ENCODE measurements at regions not wholly inside any gene's neighbourhood (a gene's known extent, or its start where the extent isn't known, plus 50 kb on each side); places are given as distances from the start of the nearest gene placed in this dataset.

DNA sequence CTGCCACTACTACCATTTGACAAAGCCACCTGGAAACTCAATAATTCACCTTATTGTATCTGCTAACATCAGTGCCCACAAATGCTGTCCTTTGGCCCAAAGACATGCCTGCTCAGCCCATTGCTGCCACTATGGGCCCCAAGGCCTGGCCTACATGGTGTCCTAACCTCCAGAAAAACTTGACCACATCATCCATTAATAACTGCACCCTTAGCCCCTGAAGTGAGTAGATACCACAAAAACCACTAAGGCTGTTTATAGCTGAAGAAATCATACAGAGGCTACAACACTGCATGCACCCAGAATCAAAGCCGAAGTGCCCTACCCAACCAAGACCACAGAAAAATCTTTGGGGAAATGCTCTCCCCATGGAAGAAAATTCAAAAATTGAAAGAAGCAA, 932.8 kb upstream of the SLITRK6 start:
- DNase-seq (ENCODE audit: low read depth, low spot score) = no peak

DNA sequence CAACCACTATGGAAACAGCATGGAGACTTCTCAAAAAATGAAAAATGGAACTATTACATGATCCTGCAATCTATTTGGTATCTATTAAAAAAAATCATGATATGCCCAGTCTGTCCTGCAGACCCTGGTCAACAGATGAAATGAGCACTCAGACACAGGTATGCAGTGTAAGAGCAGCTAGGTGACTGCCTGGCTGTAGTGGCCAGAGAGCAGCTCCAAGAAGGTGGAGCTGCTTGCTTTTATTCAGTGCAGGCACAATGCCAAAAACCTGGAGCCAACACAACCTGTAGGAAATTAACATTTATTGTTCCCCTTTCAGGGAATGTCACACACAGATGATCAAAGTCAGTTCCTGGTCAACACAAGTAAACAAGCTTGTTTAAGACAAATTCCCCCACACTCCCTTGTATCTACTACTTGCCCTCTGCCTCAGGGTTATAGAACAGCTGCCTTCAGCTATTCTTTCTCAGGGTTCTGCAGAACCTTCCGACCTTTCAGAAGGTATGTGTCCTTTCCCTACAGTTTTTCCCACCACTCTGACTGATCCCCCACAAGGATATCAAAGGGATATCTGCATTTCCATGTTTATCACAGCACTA, 933.7 kb upstream of the SLITRK5 start:
- DNase-seq (ENCODE audit: low read depth, low spot score) = no peak

- no peak for DNase-seq (ENCODE audit: low read depth, low spot score)
These were observed 929.3 kb upstream of the SLITRK5 start for GRCh38 chr13:86741762-86742285.

DNA sequence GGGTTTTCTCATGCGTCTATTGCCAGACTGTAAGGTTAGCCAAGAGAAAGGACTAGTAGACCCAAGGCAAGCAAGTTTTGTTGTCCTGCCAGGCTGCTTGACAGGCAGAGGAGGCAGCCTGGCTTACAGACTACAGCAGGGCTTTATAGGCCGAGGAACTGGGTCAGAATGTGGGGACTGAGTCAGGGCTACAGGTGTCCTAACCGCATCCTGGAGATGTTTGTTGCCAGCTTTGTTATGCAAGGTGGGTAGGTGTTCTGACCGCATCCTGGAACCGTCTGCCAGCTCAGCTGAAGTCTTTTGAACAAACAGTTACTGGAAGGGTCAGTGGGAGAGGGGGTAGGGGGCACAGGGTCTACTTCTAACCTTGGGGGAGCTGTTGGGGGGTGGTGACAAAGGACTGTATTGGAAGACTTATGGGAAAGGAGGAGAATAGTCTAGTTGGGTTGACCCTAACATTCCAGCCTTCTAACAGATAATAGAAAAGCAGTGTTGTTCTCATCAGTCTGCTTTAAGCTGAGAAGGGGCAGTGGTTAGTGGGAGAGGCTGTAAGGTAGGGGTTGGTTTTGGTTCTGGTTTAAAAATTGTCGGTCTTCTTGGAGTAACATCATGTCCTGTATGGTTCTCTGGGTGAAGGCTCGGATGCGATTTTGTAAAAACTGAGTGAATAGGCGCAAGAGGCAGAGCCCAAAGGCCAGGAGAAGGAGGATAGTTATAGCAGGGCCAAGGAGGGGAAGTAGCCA, 913.8 kb upstream of the SLITRK5 start:
- DNase-seq (ENCODE audit: low read depth, low spot score) = no peak

DNA sequence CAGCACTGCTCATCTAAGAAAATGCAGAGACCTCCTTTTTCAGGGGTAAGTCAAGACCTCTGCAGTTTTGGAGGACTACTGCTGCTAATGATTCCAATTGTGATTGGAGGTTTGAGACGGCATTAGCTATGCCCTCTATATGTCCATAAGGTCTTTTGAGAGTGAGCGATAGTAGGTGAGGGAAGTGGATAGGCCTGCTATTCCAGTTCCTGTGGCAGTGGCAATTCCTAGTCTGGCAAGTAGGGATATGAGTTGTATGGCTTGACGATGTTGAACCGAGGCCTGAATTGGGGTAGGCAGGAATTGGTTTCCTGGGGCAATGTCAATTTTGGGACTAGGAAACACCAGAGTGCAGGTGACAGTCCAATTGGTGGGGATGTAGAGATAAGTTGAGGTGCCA, 913.1 kb upstream of the SLITRK5 start:
- DNase-seq (ENCODE audit: low read depth, low spot score) = no peak

DNA sequence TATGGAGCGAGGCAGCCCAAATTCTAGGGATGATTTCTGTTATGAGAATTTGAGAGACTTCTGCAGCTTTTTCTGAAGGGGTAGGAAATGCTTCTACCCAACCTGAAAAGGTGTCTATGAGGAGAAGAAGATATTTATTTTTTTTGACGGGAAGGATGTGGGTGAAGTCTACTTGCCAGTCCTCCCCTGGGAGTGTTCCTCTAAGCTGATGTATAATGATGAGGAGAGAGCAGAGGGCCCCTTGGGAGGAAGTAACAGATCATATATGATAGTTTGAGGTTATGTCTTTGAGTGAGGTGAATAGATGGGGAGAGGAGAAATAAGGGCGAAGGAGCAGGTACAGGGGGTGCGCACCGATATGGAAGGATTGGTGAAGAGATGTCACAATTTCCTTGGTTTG, 910.6 kb upstream of the SLITRK5 start:
- DNase-seq (ENCODE audit: low read depth, low spot score) = no peak

DNA sequence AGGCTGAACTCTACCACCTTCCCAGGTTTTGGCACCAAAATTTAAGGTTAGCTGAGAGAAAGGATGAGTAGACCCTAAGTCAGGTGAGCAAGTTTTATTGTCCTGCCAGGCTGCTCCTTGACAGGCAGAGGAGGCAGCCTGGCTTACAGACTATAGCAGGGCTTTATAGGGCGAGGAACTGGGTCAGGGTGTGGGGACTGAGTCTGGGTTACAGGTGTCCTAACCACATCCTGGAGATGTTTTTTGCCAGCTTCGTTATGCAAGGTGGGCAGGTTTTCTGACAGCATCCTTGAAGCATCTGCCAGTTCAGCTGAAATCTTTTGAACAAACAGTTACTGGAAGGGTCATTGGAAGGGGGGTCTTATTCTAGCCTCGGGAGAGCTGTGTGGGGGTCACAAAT, 905.7 kb upstream of the SLITRK5 start:
- DNase-seq (ENCODE audit: low read depth, low spot score) = no peak

- DNase-seq (ENCODE audit: low read depth, low spot score) = no peak
These were observed 882.6 kb upstream of the SLITRK5 start for GRCh38 chr13:86788616-86789015.

GRCh38 chr13:86792153-86792651, 879.0 kb upstream of the SLITRK5 start:
- no peak for DNase-seq (ENCODE audit: low read depth, low spot score)

GRCh38 chr13:86795858-86796257, 875.3 kb upstream of the SLITRK5 start:
- DNase-seq (ENCODE audit: low read depth, low spot score) = no peak

DNA sequence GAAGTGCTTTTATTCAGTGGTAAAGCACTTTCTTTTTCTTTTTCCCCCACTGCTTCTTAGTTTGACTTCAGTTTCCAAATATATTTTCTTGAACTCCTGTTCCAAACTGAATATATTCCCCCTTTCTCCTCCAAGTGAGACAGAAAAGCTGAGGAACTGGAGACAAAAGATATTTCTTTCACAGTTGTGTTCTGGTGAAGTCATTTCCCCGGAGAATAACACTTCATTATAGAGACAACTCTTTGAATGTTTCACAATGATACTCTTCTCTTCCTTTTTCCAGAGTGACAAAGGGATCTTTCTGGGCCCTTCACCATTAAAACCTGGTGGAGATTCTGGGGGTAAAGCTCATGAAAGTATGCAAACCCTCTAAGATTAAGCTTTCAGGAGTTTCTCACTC, 860.8 kb upstream of the SLITRK5 start:
- no peak for DNase-seq (ENCODE audit: low read depth, low spot score)

- no peak for DNase-seq (ENCODE audit: low read depth, low spot score)
These were observed 858.0 kb upstream of the SLITRK5 start for GRCh38 chr13:86813198-86813597.

DNA sequence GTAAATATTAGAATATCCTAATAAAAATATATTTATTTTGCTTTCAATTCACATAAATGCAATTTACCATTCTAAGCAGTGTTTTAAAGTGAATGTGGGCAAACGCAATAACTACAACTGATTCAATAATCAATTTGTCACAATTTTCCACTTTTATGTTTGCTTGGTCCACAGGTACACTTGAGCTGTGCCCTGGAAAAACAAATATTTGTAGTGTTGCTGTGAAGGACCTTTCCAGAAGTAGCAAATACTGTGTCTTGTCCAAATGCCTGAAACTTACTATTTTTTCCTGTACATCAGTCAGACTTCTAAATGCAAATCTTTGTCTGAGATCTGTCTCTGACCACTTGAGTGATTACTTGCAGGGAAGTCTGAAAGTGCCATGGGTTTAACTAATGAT, 845.8 kb upstream of the SLITRK5 start:
- DNase-seq (ENCODE audit: low read depth, low spot score) = no peak

DNA sequence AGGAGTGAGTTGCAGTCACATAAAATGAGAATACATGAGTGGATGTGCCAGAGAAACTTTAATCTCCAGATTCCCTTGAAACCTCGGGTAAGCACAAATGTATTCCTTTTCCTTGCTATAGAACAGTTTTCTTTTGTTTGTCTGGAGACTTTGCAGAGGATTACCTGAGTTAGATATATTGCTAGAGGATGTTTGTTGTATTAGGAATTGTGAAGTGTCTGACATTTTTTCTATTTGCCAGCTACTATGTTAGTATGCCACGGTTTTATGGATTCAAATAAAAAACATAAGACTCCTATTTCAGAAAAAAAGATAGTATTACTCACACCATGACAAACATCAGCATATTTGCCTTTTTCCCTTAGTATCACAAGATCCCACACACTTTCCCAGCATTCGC, 844.9 kb upstream of the SLITRK5 start:
- no peak for DNase-seq (ENCODE audit: low read depth, low spot score)

- no peak for DNase-seq (ENCODE audit: low read depth, low spot score)
These were observed 841.1 kb upstream of the SLITRK5 start for GRCh38 chr13:86830046-86830445.

DNA sequence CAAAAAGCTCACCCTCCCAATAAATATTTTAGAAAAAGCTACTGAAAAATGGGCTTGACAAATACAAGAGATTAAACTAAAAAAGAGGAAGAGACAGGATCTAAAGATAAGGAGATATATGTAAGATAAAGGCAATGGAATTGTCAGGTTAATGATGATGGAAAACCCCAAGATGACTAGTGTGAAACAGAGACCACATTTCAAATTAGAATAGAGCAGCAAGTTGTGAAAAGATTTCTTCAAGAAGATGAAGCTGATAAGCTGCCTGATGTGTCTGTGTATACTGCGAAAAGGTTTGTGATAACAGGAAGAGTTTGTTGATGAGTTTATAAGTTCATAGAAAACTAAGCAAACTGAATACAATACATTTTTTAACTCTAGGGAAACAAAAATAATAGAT, 840.1 kb upstream of the SLITRK5 start:
- no peak for DNase-seq (ENCODE audit: low read depth, low spot score)

DNA sequence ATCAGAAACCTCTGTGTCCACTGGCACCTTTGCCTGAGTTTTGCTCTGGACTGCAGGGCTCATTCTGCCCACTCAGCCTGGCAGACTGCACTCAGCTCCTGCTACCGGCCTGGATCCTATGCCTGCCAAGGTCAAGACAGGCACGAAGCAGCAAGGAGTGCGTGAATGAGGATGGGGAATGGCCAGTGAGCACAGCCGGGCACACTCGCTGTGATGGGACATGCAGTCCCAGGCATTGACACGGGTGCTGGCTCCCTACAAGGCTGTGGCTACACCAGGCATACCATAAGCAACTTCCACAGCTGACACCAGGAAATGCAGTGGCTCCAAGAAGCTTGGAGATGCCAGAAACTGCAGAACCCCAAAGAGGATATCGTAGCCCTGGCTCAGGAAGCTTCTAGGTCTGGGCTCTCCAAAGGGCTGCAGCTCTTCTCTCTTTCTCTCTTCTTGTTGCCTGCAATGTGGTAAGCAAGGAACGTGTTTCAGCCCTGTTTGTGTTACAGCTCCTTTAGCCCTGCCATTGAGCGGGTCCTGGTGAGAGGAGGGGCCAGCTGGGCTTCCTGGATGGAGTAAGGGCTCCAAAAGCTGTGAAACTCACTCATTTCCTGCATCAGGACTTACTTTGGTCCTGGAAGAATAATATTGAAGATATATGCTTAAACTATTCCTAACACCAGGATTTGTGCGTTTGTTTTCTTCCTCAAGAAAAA, 832.6 kb upstream of the SLITRK5 start:
- DNase-seq (ENCODE audit: low read depth, low spot score) = no peak

GRCh38 chr13:86839221-86839620, 832.0 kb upstream of the SLITRK5 start:
- no peak for DNase-seq (ENCODE audit: low read depth, low spot score)

- no peak for DNase-seq (ENCODE audit: low read depth, low spot score)
These were observed 830.6 kb upstream of the SLITRK5 start for GRCh38 chr13:86840250-86841191.

DNA sequence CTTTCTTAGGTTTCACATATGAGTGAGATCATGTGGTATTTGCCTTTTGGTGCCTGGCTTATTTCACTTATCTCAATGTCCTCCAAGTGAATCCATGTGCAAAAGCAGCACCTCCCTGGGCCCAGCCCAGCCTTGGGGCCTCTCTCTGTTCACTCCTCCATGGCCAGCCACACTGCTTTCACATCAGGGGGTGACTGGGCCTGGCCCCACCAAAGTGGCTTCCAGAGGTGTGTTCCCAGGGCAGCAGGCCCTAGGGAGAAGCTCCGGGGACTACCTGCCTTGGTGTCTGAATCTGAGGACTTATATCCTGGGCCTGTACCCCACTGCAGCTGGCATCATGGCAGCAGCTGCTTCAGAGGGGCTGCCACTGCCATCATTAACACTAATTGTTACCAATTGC, 829.9 kb upstream of the SLITRK5 start:
- no peak for DNase-seq (ENCODE audit: low read depth, low spot score)

- DNase-seq (ENCODE audit: low read depth, low spot score) = peak; percentile 11
These were observed 824.7 kb upstream of the SLITRK5 start for GRCh38 chr13:86846501-86846900.
